Superior temporal gyrus (tissue), 1 donor: ENCODE measurements at regions not wholly inside any gene's neighbourhood (a gene's known extent, or its start where the extent isn't known, plus 50 kb on each side); places are given as distances from the start of the nearest gene placed in this dataset.
"Not testable (repeated sequence)": the region's sequence is repeated elsewhere in the genome, so short reads cannot be mapped to it uniquely, and the experiment has no call there.

Experiments
- DNase-seq: peaks from one replicate; pipeline ENCODE4 v3.0.0-alpha.2; 2016; ENCODE audit errors: extremely low spot score

- no peak for DNase-seq
Observed at GRCh38 chr2:129504646-129505045, 474.8 kb upstream of the RAB6C start.

- no peak for DNase-seq
Observed at GRCh38 chr2:129518937-129519336, 460.5 kb upstream of the RAB6C start.

GRCh38 chr2:129532158-129532557 is 447.3 kb upstream of the RAB6C start:
- DNase-seq: not testable (repeated sequence)

- no peak for DNase-seq
Observed at GRCh38 chr2:129548880-129549279, 430.6 kb upstream of the RAB6C start.

GRCh38 chr2:129550536-129550935 is 428.9 kb upstream of the RAB6C start:
- DNase-seq: no peak

- DNase-seq: no peak
Observed at GRCh38 chr2:129554373-129554772, 425.1 kb upstream of the RAB6C start.

- no peak for DNase-seq
Observed at GRCh38 chr2:129559101-129559500, 420.4 kb upstream of the RAB6C start.

- DNase-seq: no peak
Observed at GRCh38 chr2:129565551-129566109, 413.8 kb upstream of the RAB6C start.

GRCh38 chr2:129570812-129571211 is 408.7 kb upstream of the RAB6C start:
- not testable (repeated sequence) for DNase-seq

GRCh38 chr2:129575431-129575830 is 404.0 kb upstream of the RAB6C start:
- DNase-seq: no peak

GRCh38 chr2:129575880-129576279 is 403.6 kb upstream of the RAB6C start:
- no peak for DNase-seq

GRCh38 chr2:129580001-129580400 is 399.5 kb upstream of the RAB6C start:
- no peak for DNase-seq

GRCh38 chr2:129585760-129586159 is 393.7 kb upstream of the RAB6C start:
- no peak for DNase-seq

- no peak for DNase-seq
Observed at GRCh38 chr2:129587426-129588064, 391.9 kb upstream of the RAB6C start.

GRCh38 chr2:129604560-129604959 is 374.9 kb upstream of the RAB6C start:
- DNase-seq: no peak

- DNase-seq: no peak
Observed at GRCh38 chr2:129605646-129606045, 373.8 kb upstream of the RAB6C start.

- DNase-seq: no peak
Observed at GRCh38 chr2:129606496-129607270, 372.8 kb upstream of the RAB6C start.

GRCh38 chr2:129609224-129609623 is 370.2 kb upstream of the RAB6C start:
- DNase-seq: no peak

GRCh38 chr2:129610766-129611165 is 368.7 kb upstream of the RAB6C start:
- DNase-seq: no peak

- DNase-seq: no peak
Observed at GRCh38 chr2:129611471-129611870, 368.0 kb upstream of the RAB6C start.

- no peak for DNase-seq
Observed at GRCh38 chr2:129619471-129619870, 360.0 kb upstream of the RAB6C start.

- DNase-seq: no peak
Observed at GRCh38 chr2:129620411-129620810, 359.1 kb upstream of the RAB6C start.

GRCh38 chr2:129623783-129624182 is 355.7 kb upstream of the RAB6C start:
- DNase-seq: no peak
